Transverse colon (tissue), 4 donors: ENCODE measurements at regions not wholly inside any gene's neighbourhood (a gene's known extent, or its start where the extent isn't known, plus 50 kb on each side); places are given as distances from the start of the nearest gene placed in this dataset.

Experiments
- EP300 ChIP-seq: sonication (generic); formaldehyde crosslinking; IDR thresholded peaks from one replicate; pipeline ENCODE4 v1.6.1; 2017; ENCODE audit warnings: antibody characterized with exemption, low read depth
- POLR2A ChIP-seq: fragments of 450-650 bp; IDR thresholded peaks from one replicate; pipeline ENCODE4 v1.6.1; 2016; ENCODE audit warnings: antibody characterized with exemption, mild to moderate bottlenecking, moderate library complexity
- POLR2AphosphoS5 ChIP-seq, 3 donors: sonication (generic); formaldehyde crosslinking; IDR thresholded peaks; one replicate each; pipeline ENCODE4 v1.6.1; 2016; ENCODE audit warnings: antibody characterized with exemption in 3 of 3
- TF ChIP-seq, protein P1 (sequence below), 5 experiments: fragments of 200-600 bp in 3 of 5; fragments of 450-650 bp in 2 of 5; sonication (generic) in 3 of 5; IDR thresholded peaks; 1 replicate in 2 of 5; 2 replicates in 3 of 5; pipeline ENCODE4 v1.5.1; 2016 to 2017; ENCODE audit warnings: antibody characterized with exemption in 5 of 5, inconsistent platforms in 3 of 5, mild to moderate bottlenecking in 2 of 5, moderate library complexity in 1 of 5

DNA sequence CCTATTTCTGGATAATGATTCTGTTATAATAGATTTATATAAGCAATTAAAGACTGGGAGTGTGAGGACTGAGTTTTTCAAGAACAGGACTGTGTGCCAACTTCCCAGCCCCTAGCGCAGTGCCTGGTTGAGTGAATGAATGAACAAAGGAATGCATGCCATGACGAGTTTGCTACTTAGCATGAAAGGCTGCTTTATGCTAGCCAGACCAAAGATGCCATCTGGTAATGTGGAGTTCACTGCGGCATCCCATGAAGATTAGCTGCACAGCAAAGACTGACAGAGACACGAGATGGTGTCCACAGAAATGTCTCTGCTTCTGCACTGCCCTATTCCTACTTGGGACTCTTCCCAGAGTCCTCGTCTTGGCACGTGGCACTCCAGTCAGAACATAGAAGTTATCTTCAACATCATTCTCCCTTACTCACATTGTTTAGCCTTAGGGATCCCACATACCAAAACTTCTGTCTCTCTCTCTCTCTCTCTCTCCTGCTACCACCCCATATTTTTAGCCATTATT, 283.9 kb upstream of the CTNNB1 start:
- TF ChIP-seq POLR2A: no peak
- TF ChIP-seq, protein P1, sequence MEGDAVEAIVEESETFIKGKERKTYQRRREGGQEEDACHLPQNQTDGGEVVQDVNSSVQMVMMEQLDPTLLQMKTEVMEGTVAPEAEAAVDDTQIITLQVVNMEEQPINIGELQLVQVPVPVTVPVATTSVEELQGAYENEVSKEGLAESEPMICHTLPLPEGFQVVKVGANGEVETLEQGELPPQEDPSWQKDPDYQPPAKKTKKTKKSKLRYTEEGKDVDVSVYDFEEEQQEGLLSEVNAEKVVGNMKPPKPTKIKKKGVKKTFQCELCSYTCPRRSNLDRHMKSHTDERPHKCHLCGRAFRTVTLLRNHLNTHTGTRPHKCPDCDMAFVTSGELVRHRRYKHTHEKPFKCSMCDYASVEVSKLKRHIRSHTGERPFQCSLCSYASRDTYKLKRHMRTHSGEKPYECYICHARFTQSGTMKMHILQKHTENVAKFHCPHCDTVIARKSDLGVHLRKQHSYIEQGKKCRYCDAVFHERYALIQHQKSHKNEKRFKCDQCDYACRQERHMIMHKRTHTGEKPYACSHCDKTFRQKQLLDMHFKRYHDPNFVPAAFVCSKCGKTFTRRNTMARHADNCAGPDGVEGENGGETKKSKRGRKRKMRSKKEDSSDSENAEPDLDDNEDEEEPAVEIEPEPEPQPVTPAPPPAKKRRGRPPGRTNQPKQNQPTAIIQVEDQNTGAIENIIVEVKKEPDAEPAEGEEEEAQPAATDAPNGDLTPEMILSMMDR (IDR thresholded peaks at IDR 0.05): no peak
- no peak for TF ChIP-seq POLR2AphosphoS5 (IDR thresholded peaks at IDR 0.05)
- TF ChIP-seq EP300: no peak
